T-helper 1 cell treated with Interleukin-12 subunit alpha and Interleukin-12 subunit beta and Interleukin-4 antibody, amounts not matched to agents 30 ng/mL and 1 ng/mL, for 36 hours (primary cell): ENCODE measurements at regions not wholly inside any gene's neighbourhood (a gene's known extent, or its start where the extent isn't known, plus 50 kb on each side); places are given as distances from the start of the nearest gene placed in this dataset.

Experiments
- intact Hi-C: fragments of 100-400 bp; cut with micrococcal nuclease; formaldehyde crosslinking; loops from one replicate; pipeline ENCODE4 v1.15.1; 2024

- intact Hi-C loops, result no loop called here
Observed at GRCh38 chr10:83164156-83164555, 975.2 kb upstream of the GHITM start.

- intact Hi-C loops, result no loop called here
Observed at GRCh38 chr10:83165265-83165664, 974.0 kb upstream of the GHITM start.

GRCh38 chr10:83166344-83166743 is 973.0 kb upstream of the GHITM start:
- intact Hi-C loops, result no loop called here

- intact Hi-C loops, result no loop called here
Observed at GRCh38 chr10:83167081-83167480, 972.2 kb upstream of the GHITM start.

- intact Hi-C loops, result no loop called here
Observed at GRCh38 chr10:83176901-83177300, 962.4 kb upstream of the GHITM start.

GRCh38 chr10:83178526-83178925 is 960.8 kb upstream of the GHITM start:
- intact Hi-C loops, result no loop called here

- intact Hi-C loops, result no loop called here
Observed at GRCh38 chr10:83179371-83179770, 959.9 kb upstream of the GHITM start.

- intact Hi-C loops, result no loop called here
Observed at GRCh38 chr10:83182076-83182475, 957.2 kb upstream of the GHITM start.

- intact Hi-C loops, result no loop called here
Observed at GRCh38 chr10:83184641-83185040, 954.7 kb upstream of the GHITM start.

- intact Hi-C loops, result no loop called here
Observed at GRCh38 chr10:83190614-83191013, 948.7 kb upstream of the GHITM start.

GRCh38 chr10:83193026-83193425 is 946.3 kb upstream of the GHITM start:
- intact Hi-C loops, result no loop called here

GRCh38 chr10:83195021-83195420 is 944.3 kb upstream of the GHITM start:
- intact Hi-C loops, result no loop called here

- intact Hi-C loops, result no loop called here
Observed at GRCh38 chr10:83199374-83199773, 939.9 kb upstream of the GHITM start.

- intact Hi-C loops, result no loop called here
Observed at GRCh38 chr10:83205861-83206260, 933.4 kb upstream of the GHITM start.

- intact Hi-C loops, result no loop called here
Observed at GRCh38 chr10:83212632-83213334, 926.5 kb upstream of the GHITM start.

GRCh38 chr10:83214136-83214535 is 925.2 kb upstream of the GHITM start:
- intact Hi-C loops, result no loop called here

GRCh38 chr10:83218205-83218604 is 921.1 kb upstream of the GHITM start:
- intact Hi-C loops, result no loop called here

GRCh38 chr10:83222300-83222699 is 917.0 kb upstream of the GHITM start:
- intact Hi-C loops, result no loop called here

- intact Hi-C loops, result no loop called here
Observed at GRCh38 chr10:83222832-83223742, 916.2 kb upstream of the GHITM start.

- intact Hi-C loops, result no loop called here
Observed at GRCh38 chr10:83225781-83226180, 913.5 kb upstream of the GHITM start.

- intact Hi-C loops, result no loop called here
Observed at GRCh38 chr10:83229991-83230390, 909.3 kb upstream of the GHITM start.

- intact Hi-C loops, result no loop called here
Observed at GRCh38 chr10:83233691-83234090, 905.6 kb upstream of the GHITM start.
